ENCODE measurements at regions not wholly inside any gene's neighbourhood (a gene's known extent, or its start where the extent isn't known, plus 50 kb on each side); places are given as distances from the start of the nearest gene placed in this dataset.

DNA sequence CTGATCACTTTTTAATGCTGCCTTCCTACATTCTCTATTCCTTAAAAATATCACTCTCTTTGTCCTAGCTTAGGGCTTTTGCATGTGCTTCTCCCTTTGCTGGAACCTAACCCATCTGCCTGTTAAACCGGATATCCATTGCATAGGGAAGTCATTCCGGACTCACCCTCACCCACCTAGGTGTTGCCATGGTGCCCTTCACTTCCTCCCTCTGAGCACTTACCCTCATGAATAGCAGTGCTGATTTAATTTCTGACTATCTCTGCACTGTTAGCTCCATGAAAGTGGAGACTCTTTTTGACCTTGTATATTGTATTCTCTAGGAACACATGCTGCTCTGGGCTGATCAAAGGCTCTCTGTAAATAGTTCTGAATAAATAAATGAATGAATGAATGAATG is 401.9 kb downstream of the PCDH20 start:
- DNase-seq, result no peak

DNA sequence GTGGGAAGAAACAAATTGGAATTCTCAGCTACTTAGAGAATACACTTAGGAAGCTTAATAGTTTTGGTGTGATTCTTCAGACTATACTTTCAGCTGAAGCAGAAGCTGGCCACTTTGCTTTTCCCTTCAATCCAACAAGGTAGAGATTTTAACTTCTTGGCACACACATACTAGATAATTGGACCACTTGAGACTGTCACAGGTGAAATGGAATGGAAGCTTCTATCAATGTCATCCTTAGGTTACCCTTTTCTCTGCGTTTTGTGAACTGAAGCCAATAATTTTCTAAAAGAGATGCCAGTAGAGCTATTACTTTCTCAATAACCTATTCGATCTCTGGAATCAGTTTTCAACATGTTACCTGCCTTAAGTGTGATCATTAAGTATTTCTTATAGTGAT is 405.3 kb downstream of the PCDH20 start:
- no peak for DNase-seq

DNA sequence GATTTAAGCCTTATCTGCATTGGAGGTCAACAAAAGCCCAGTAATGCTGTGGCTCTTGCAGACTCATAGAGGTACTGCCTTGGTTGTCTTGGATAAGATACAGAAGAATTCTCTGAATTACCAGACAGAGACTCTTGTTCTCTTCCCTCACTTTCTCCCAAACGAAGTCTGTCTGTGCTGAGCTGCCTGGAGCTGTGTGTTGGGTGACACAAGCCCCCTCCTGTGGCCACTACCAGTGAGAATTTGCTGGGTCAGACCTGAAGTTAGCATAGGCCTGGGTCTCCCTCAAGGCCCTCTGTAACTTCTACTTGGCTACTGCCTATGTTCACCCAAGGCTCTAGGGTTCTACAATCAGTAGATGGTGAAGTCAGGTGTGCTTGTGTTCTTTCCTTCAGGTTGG is 413.0 kb downstream of the PCDH20 start:
- DNase-seq, result no peak

DNA sequence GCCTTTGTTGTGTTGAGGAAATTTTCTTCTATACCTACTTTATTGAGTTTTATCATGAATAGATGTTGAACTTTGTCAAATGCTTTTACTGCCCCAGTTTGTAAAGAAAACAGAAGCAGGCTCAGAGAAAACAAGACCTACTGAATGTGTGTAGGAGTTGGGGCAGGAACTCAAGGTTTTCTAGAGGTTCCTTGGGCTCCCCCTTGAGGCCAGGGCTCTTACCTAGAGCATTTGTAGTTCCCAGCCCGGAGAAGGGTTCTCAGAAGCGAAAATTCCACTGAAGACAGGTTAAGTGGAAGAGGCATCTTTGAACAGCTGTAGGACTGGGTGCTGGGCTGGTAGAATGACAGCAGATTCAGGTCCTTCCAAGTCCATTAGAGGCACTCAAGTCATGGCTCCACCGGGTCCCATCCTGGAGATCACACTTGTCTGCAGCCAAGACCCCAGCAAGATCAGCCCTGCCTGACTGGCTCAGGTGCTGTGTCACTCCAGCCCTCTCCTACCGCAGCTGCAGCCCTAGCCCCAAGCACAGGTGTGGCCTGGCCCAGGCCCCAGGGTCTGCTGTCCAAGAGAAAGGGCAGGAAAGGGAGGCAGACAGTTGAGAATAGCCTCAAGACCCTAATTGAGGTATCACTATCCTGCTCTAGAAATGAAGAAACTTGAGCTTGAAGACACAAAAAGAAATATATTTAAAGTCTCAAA is 425.5 kb downstream of the PCDH20 start:
- no peak for DNase-seq

DNA sequence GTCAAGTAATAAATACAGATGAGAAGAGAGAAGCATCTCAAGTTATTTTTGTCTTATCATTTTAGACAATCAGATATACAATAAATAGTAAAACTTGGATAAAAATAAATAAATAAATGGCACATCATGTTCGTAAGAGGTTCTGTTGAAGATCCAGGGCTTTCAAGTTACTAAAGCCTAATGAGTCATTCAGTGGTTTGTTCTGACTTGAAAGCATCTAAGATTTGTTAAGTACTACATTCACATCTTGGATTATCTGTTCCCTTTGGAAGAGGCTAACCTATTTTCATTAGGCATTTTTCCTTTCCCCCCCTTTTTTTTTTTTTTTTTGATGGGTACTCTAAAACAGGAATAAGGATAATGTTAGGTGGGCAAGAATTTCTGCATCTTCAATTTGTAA is 429.3 kb downstream of the PCDH20 start:
- DNase-seq, result no peak

- no peak for DNase-seq
These were observed 434.2 kb downstream of the PCDH20 start for GRCh38 chr13:60981407-60981806.

DNA sequence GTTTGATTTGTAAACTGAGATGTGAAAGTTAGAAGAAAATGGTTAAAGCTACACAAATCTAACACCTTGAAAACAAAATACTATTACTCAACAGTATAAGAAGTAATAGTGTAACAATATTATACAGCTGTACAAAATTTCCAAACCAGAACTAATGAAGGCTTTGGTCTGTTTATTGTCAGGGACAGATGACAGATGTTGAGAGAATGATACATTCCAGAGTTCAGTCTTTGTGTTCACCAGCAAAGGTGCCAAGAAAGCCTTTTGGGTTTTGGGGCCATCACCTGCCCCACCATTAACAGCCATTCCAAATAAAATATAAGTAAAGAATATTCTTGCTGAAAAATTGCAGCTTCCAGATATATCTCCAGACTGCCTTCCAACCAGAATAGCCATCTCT is 439.3 kb downstream of the PCDH20 start:
- no peak for DNase-seq

DNA sequence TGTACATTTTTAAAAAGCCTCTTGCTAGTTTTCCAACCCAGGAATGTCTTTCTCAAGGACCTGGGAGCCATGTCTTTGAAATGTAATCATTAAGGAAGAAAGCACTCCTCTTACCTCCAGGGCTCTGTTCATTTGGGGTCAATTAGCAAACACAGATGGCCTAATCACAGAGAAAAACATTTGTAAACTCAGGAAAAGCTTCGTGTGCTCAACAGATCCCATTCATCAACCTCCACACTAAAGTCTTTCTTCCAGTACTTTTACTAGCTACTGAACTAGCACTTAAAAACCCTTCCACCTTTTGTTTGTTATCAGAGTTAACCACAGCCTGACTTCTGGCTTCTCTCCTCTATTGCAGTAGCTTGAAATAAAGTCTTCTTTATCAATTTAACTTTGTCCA is 441.4 kb downstream of the PCDH20 start:
- DNase-seq, result no peak

- no peak for DNase-seq
These were observed 442.1 kb downstream of the PCDH20 start for GRCh38 chr13:60973529-60973928.

DNA sequence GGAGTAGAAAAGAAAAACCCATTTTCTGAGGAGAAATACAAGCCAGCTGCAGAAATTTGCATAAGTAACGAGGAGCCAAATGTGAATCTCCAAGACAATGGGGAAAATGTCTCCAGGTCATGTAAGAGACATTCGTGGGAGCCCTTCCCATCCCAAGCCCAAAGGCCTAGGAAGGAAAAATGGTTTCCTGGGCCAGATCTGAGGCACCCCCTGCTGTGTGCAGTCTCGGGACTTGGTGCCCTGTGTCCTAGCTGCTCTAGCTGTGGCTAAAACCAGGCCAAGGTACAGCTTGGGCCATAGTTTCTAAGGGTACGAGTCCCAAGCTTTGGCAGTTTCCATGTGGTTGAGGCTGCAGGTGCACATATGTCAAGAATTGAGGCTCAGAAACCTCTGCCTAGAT is 444.9 kb downstream of the PCDH20 start:
- DNase-seq, result no peak

DNA sequence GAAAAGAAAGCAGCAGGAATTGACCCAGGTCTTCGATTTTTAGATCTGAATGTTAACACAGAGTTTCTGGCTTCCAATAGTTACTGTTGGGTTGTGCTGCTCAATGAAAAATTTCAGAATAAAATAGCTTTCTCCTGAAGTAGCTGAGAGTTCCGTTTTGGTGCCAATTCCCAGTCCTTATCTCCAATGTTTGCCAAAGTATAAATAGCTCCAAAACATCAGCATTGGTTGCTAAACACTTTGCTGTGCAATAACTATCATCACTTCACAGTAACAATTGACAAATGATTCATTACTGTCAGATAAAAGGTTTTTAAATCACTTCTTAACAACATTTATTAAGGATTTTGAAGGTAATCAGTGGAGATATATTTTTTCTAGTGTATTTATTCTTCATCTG is 446.0 kb downstream of the PCDH20 start:
- no peak for DNase-seq

DNA sequence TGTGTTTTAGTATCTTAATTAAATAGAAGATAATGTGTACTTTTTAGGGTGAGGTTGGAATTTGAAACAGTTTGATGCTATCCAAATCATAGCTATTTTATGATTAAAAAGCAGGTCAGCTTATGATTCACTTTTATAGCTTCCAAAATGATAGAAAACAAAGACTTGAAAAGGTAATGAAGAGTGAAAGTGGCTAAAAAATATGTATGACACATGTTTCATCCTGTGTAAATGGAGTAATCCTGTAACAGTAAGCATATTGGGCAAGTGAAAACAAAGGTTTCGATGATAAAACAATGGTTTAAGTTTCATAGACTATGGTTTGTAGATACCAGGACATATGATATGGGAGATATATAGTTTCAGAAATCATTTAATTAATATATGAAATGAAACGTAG is 456.2 kb downstream of the PCDH20 start:
- DNase-seq, result no peak

- no peak for DNase-seq
These were observed 457.8 kb downstream of the PCDH20 start for GRCh38 chr13:60957816-60958215.

GRCh38 chr13:60945396-60945795 is 470.3 kb downstream of the PCDH20 start:
- DNase-seq, result no peak

- no peak for DNase-seq
These were observed 470.8 kb downstream of the PCDH20 start for GRCh38 chr13:60944863-60945262.

DNA sequence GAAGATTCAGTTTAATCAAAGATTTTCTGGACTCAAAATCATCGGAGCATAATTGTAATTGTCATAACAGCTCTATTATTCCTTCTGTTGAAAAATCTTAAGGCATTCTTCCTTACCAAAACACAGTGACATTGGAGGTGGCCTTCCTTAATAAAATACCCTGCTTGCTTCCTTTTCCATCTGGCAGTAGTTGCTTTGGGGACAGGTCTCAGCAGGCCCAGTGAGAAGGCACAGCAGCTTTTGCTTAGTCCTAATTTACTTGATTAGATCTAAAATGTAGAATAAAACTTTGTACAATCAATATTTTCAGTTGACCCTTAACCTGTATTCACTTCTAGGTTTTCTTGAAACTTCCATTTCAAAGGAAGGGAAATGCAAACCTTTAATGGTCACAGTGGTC is 471.6 kb downstream of the PCDH20 start:
- DNase-seq, result no peak

GRCh38 chr13:60936281-60936680 is 479.4 kb downstream of the PCDH20 start:
- no peak for DNase-seq

DNA sequence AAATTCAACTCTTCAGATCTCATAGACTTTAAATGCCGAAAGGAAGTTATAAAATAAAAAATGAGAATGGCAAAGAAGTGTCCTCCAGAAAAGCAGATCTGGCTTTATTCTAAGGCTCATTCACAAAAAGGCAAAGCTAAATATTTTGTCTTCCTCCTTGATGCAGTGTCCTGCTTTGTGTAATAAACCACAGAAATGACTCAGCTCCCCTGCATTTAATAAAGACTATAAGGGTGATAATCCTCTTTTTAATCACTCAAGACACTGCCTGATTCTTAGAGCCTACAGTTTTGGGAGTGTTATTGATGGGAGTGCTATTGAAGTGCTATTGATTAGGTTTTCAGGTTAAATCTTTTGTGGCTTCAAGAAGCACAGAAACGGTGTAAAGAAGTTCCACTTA is 482.0 kb downstream of the PCDH20 start:
- no peak for DNase-seq

GRCh38 chr13:60931858-60932546 is 483.6 kb downstream of the PCDH20 start:
- no peak for DNase-seq

- DNase-seq, result no peak
These were observed 490.0 kb downstream of the PCDH20 start for GRCh38 chr13:60925686-60926085.

DNA sequence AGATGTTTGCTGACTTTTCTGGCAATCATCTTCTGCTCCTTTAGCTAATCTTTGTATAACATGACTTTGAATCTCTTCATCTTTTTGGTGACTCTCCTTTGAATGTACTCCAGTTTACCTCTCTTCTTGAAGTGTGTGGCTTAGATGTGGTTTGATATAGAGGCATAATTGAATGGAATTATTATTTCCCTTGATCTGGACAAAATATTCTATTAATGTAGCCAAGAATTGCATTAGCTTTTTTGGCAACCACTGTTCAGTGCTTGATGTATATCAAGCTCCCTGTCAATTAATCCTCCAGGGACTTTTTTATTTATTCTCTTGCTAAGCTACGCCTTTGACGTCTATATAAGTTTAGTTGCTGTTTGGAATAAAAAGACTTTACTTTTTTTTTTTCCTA is 490.8 kb downstream of the PCDH20 start:
- no peak for DNase-seq

GRCh38 chr13:60922576-60923231 is 492.9 kb downstream of the PCDH20 start:
- DNase-seq, result no peak

DNA sequence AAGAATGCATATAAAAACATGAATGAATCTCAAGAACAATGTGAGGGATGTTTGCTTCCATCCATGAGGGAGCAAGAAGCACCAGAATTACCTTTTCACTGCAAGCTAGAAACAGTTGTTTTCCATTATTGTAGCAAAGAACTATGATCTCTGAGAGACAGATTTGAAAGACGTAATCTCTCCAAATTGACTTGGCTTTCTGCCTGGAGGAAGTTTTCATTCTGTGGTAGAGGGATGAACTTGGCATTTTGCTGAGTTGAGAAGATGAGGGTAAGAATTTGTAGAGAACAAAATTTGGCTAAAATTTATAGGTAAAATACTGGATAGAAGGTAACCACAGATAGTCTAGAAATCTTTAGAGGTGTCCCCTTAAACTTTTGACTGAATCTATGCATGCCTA is 496.8 kb downstream of the TDRD3 start:
- no peak for DNase-seq

DNA sequence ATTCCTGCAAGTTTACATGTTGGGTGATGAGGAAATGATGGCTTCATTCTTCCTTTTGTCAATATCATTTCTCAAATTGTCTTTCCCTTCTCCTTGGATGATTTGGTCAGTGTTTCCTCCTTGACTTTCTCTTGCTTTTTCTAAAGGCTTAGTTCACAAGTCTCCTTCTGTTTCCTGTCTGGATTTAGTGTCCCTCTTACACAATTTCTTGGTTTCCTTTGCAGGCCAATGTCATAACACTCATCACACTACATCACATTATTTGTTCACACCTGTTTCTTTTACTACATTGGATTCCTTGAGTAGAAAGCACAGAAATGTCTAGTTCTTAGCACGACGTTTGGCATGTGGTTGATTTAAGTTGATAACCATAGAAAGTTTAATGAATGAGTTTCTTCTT is 490.7 kb downstream of the TDRD3 start:
- no peak for DNase-seq

Measured in NCI-H510A (cell line).